SU-DHL-6 (cell line): ENCODE measurements at regions not wholly inside any gene's neighbourhood (a gene's known extent, or its start where the extent isn't known, plus 50 kb on each side); places are given as distances from the start of the nearest gene placed in this dataset.

Source experiments
- H2AFZ ChIP-seq: fragments of 200-600 bp; sonication (generic); 2 replicates; pipeline ENCODE4 v1.6.1; 2014; ENCODE audit warnings: low read depth, mild to moderate bottlenecking, moderate library complexity, mixed read lengths, antibody characterized with exemption, low read length; ENCODE audit not compliant: severe bottlenecking
- H3F3A ChIP-seq: fragments of 200-600 bp; shearing (Covaris generic); 2 replicates; pipeline ENCODE4 v1.6.0; 2016; ENCODE audit warnings: antibody characterized with exemption, mild to moderate bottlenecking; ENCODE audit not compliant: insufficient read depth
- H3K27ac ChIP-seq: fragments of 200-600 bp; sonication (generic); 2 replicates; pipeline ENCODE4 v1.5.1; 2016; ENCODE audit warnings: low read depth, mild to moderate bottlenecking, low read length, moderate library complexity, mixed read lengths
- H3K27me3 ChIP-seq: fragments of 200-600 bp; sonication (generic), shearing (Covaris generic); 2 replicates; pipeline ENCODE4 v1.6.0; 2014; ENCODE audit warnings: mild to moderate bottlenecking, low read length
- H3K36me3 ChIP-seq: fragments of 200-600 bp; sonication (generic); 2 replicates; pipeline ENCODE4 v1.6.1; 2014; ENCODE audit warnings: mild to moderate bottlenecking, low read length, mixed read lengths
- H3K4me2 ChIP-seq: fragments of 300-600, 200-600 bp; shearing (Covaris generic), sonication (generic); 2 replicates; pipeline ENCODE4 v1.6.0; 2014; ENCODE audit warnings: low read length, low read depth, mild to moderate bottlenecking; ENCODE audit not compliant: poor library complexity, severe bottlenecking
- H3K4me3 ChIP-seq: fragments of 200-600 bp; sonication (generic); 2 replicates; pipeline ENCODE4 v1.5.1; 2014; ENCODE audit warnings: antibody characterized with exemption, low read length, mild to moderate bottlenecking, mixed read lengths; ENCODE audit not compliant: insufficient read depth, poor library complexity, severe bottlenecking
- H3K79me2 ChIP-seq: fragments of 200-600 bp; sonication (generic); 2 replicates; pipeline ENCODE4 v1.6.1; 2014; ENCODE audit warnings: mild to moderate bottlenecking, low read length, moderate library complexity; ENCODE audit not compliant: insufficient read depth
- H3K9ac ChIP-seq: fragments of 200-600 bp; sonication (generic); 2 replicates; pipeline ENCODE4 v1.7.0; 2014; ENCODE audit warnings: mild to moderate bottlenecking, low read length
- H3K9me2 ChIP-seq: fragments of 200-600 bp; sonication (generic); replicated peaks from 2 replicates; pipeline ENCODE4 v1.6.1; 2014; ENCODE audit warnings: low read length; ENCODE audit not compliant: insufficient read depth
- H3K9me3 ChIP-seq: fragments of 200-600 bp; sonication (generic); 2 replicates; pipeline ENCODE4 v1.6.1; 2014; ENCODE audit warnings: low read length, mixed read lengths; ENCODE audit not compliant: insufficient read depth
- H4K20me1 ChIP-seq: fragments of 200-600 bp; sonication (generic); 2 replicates; pipeline ENCODE4 v1.6.1; 2014; ENCODE audit warnings: low read depth, mild to moderate bottlenecking, antibody characterized with exemption, low read length, moderate library complexity, mixed read lengths
- CTCF ChIP-seq: fragments of 200-600 bp; sonication (generic); IDR thresholded peaks from one replicate; pipeline ENCODE4 v1.5.1; 2017; ENCODE audit warnings: antibody characterized with exemption, mild to moderate bottlenecking, low read length, moderate library complexity; ENCODE audit not compliant: insufficient read depth, poor library complexity, severe bottlenecking
- EZH2phosphoT487 ChIP-seq: fragments of 200-600 bp; sonication (generic), shearing (Covaris generic); conservative IDR thresholded peaks from 2 replicates; pipeline ENCODE4 v1.6.1; 2018; ENCODE audit warnings: mild to moderate bottlenecking, antibody characterized with exemption, low read length, moderate library complexity, mixed read lengths

- no peak overlapping the region for H3K9ac ChIP-seq
- TF ChIP-seq CTCF, result no peak
These were observed 1344.3 kb upstream of the ADGRL3 start for GRCh38 chr4:59855630-59856352.

GRCh38 chr4:59869056-59869455 is 1331.1 kb upstream of the ADGRL3 start:
- Histone ChIP-seq H3K9ac (no peak overlapping the region), H3F3A (no peaks in the 10 kb centered on the region), H3K27ac (no peak overlapping the region), H3K4me3 (no peak overlapping the region), H3K27me3 (no peaks in the 10 kb centered on the region), H3K36me3 (no peaks in the 10 kb centered on the region), H4K20me1 (no peaks in the 10 kb centered on the region), H3K79me2 (no peaks in the 10 kb centered on the region), H3K9me2 (no peaks in the 10 kb centered on the region), H2AFZ (no peak overlapping the region), H3K9me3 (no peaks in the 10 kb centered on the region), H3K4me2 (no peak overlapping the region)
- TF ChIP-seq CTCF (no peak), EZH2phosphoT487 (no peak)

More at GRCh38 chr4:59855630-59856352, 1344.3 kb upstream of the ADGRL3 start:
- no peak overlapping the region for H3K27ac ChIP-seq
- no peak overlapping the region for H3K4me3 ChIP-seq
- no peaks in the 10 kb centered on the region for H3K79me2 ChIP-seq
- no peaks in the 10 kb centered on the region for H3K36me3 ChIP-seq
- no peaks in the 10 kb centered on the region for H3K9me3 ChIP-seq
- H3K27me3 ChIP-seq, result no peaks in the 10 kb centered on the region
- H3K9me2 ChIP-seq, result no peaks in the 10 kb centered on the region
- no peak overlapping the region for H2AFZ ChIP-seq
- H4K20me1 ChIP-seq, result no peaks in the 10 kb centered on the region
- no peak overlapping the region for H3K4me2 ChIP-seq
- H3F3A ChIP-seq, result no peaks in the 10 kb centered on the region

GRCh38 chr4:59869559-59869958 is 1330.6 kb upstream of the ADGRL3 start:
- Histone ChIP-seq H3F3A (no peaks in the 10 kb centered on the region), H3K79me2 (no peaks in the 10 kb centered on the region), H3K4me3 (no peak overlapping the region), H3K9ac (no peak overlapping the region), H2AFZ (no peak overlapping the region), H4K20me1 (no peaks in the 10 kb centered on the region), H3K4me2 (no peak overlapping the region), H3K27me3 (no peaks in the 10 kb centered on the region), H3K9me3 (no peaks in the 10 kb centered on the region), H3K9me2 (no peaks in the 10 kb centered on the region), H3K36me3 (no peaks in the 10 kb centered on the region), H3K27ac (no peak overlapping the region)
- TF ChIP-seq EZH2phosphoT487 (no peak), CTCF (no peak)
